ENCODE measurements at regions not wholly inside any gene's neighbourhood (a gene's known extent, or its start where the extent isn't known, plus 50 kb on each side); places are given as distances from the start of the nearest gene placed in this dataset.
"Not testable (repeated sequence)": the region's sequence is repeated elsewhere in the genome, so short reads cannot be mapped to it uniquely, and the experiment has no call there.

DNA sequence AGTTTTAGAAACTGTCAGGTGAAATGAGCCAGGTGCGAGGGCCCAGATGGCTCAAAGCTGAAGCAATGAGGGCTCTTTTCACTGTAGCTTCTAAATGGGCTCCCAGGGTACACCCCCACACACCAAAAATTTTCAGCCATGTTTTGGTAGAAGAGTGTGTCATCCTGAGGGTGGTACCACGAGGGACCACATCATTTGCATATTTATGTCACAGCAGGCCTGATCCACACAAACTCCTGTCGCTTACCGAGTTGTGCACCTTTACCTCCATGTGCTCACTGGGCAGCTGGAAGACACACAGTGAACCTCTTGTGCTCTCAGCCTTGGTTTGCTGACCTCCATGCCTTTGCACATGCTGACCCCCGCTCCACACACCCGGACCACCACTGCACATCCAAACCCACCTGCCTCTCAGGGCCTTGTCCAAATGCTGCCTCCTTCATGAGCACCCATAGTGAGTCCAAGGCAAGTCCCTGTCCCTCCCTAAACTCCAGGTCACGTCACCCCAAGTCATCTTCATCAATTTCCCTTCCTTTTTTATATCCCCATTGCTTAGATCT is 352.2 kb downstream of the BCL2L11 start:
- TF ChIP-seq, protein P1, sequence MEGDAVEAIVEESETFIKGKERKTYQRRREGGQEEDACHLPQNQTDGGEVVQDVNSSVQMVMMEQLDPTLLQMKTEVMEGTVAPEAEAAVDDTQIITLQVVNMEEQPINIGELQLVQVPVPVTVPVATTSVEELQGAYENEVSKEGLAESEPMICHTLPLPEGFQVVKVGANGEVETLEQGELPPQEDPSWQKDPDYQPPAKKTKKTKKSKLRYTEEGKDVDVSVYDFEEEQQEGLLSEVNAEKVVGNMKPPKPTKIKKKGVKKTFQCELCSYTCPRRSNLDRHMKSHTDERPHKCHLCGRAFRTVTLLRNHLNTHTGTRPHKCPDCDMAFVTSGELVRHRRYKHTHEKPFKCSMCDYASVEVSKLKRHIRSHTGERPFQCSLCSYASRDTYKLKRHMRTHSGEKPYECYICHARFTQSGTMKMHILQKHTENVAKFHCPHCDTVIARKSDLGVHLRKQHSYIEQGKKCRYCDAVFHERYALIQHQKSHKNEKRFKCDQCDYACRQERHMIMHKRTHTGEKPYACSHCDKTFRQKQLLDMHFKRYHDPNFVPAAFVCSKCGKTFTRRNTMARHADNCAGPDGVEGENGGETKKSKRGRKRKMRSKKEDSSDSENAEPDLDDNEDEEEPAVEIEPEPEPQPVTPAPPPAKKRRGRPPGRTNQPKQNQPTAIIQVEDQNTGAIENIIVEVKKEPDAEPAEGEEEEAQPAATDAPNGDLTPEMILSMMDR (IDR thresholded peaks at IDR 0.05): not testable (repeated sequence)
- not testable (repeated sequence) for TF ChIP-seq ZFX (IDR thresholded peaks at IDR 0.05; ENCODE audit: borderline replicate concordance)

Data from 22Rv1 (cell line).